ENCODE measurements at regions not wholly inside any gene's neighbourhood (a gene's known extent, or its start where the extent isn't known, plus 50 kb on each side); places are given as distances from the start of the nearest gene placed in this dataset.

DNA sequence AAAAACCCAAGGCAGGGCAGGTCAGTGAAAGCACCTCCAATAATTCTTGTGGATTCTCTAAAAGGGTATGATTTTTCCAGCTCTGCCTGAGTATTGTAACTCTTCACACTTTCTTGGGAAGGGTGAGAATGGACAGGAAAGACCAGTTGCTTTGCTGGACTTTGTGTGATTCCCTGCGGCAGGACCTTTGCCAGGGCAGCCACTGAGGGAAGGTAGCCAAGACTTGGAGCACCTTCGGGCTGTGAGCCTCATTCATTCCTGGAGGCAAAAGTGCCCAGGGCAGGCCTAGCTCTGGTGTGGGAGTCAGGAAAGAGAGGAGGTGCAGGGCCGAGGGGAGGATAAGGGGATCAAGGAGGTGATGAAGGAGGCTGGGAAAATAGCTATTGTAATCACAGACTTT, 80.2 kb downstream of the VCPKMT start (continued):
- TF ChIP-seq, protein P1, sequence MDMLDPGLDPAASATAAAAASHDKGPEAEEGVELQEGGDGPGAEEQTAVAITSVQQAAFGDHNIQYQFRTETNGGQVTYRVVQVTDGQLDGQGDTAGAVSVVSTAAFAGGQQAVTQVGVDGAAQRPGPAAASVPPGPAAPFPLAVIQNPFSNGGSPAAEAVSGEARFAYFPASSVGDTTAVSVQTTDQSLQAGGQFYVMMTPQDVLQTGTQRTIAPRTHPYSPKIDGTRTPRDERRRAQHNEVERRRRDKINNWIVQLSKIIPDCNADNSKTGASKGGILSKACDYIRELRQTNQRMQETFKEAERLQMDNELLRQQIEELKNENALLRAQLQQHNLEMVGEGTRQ (IDR thresholded peaks at IDR 0.05; ENCODE audit: low read length): no peak
- TF ChIP-seq MAFK (IDR thresholded peaks at IDR 0.05; ENCODE audit: low read depth, low read length): no peak
- no peak for TF ChIP-seq SUZ12 (IDR thresholded peaks at IDR 0.05; ENCODE audit: low read length)
- TF ChIP-seq, protein P2, sequence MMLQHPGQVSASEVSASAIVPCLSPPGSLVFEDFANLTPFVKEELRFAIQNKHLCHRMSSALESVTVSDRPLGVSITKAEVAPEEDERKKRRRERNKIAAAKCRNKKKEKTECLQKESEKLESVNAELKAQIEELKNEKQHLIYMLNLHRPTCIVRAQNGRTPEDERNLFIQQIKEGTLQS (IDR thresholded peaks at IDR 0.05; ENCODE audit: insufficient read depth, low read depth, low read length): no peak

Measured in H1 (cell line).